OCI-LY7 (cell line): ENCODE measurements at regions not wholly inside any gene's neighbourhood (a gene's known extent, or its start where the extent isn't known, plus 50 kb on each side); places are given as distances from the start of the nearest gene placed in this dataset.
"Not testable (repeated sequence)": the region's sequence is repeated elsewhere in the genome, so short reads cannot be mapped to it uniquely, and the experiment has no call there.

Experiments used
- CTCF ChIP-seq: fragments of 200-600 bp; sonication (generic); conservative IDR thresholded peaks from 2 replicates; pipeline ENCODE4 v1.5.1; 2014; ENCODE audit warnings: mild to moderate bottlenecking, antibody characterized with exemption, low read length, moderate library complexity, mixed read lengths
- EZH2phosphoT487 ChIP-seq: fragments of 200-600 bp; sonication (generic); IDR thresholded peaks from 2 replicates; pipeline ENCODE4 v1.6.1; 2018; ENCODE audit warnings: low read depth, borderline replicate concordance, mild to moderate bottlenecking, mixed run types, antibody characterized with exemption, low read length, moderate library complexity, mixed read lengths

- not testable (repeated sequence) for TF ChIP-seq CTCF, EZH2phosphoT487
Observed at GRCh38 chr1:30097851-30098250, 625.5 kb downstream of the MATN1 start.
